Fibroblast of mammary gland (primary cell): ENCODE measurements at regions not wholly inside any gene's neighbourhood (a gene's known extent, or its start where the extent isn't known, plus 50 kb on each side); places are given as distances from the start of the nearest gene placed in this dataset.

Source experiments
- DNase-seq: peaks from one replicate; pipeline ENCODE4 v3.0.0-alpha.2; 2010; ENCODE audit warnings: low read depth
- H3K4me3 ChIP-seq: 2 replicates; pipeline ENCODE4 v1.5.1; 2011; ENCODE audit warnings: low read depth, mild to moderate bottlenecking, low read length, moderate library complexity; ENCODE audit not compliant: control insufficient read depth
- CTCF ChIP-seq: conservative IDR thresholded peaks from 2 replicates; pipeline ENCODE4 v1.5.1; 2011; ENCODE audit warnings: low read depth, low read length, inconsistent platforms; ENCODE audit not compliant: control insufficient read depth, insufficient read depth

GRCh38 chr13:90107661-90108060 is 1239.8 kb upstream of the MIR17HG start:
- H3K4me3 ChIP-seq = no peak overlapping the region
- DNase-seq = no peak
- no peak for TF ChIP-seq CTCF

GRCh38 chr13:90108547-90108946 is 1238.9 kb upstream of the MIR17HG start:
- no peak for TF ChIP-seq CTCF
- no peak for DNase-seq
- no peak overlapping the region for H3K4me3 ChIP-seq

- H3K4me3 ChIP-seq = no peak overlapping the region
- DNase-seq = no peak
- no peak for TF ChIP-seq CTCF
Measured at GRCh38 chr13:90116121-90116520, 1231.4 kb upstream of the MIR17HG start.

GRCh38 chr13:90118467-90119071 is 1228.9 kb upstream of the MIR17HG start:
- H3K4me3 ChIP-seq = no peak overlapping the region
- no peak for DNase-seq
- TF ChIP-seq CTCF = no peak

GRCh38 chr13:90120026-90120425 is 1227.5 kb upstream of the MIR17HG start:
- no peak for DNase-seq
- TF ChIP-seq CTCF = no peak
- no peak overlapping the region for H3K4me3 ChIP-seq

- no peak for TF ChIP-seq CTCF
- no peak overlapping the region for H3K4me3 ChIP-seq
- DNase-seq = no peak
Measured at GRCh38 chr13:90121784-90122183, 1225.7 kb upstream of the MIR17HG start.

- TF ChIP-seq CTCF = no peak
- no peak overlapping the region for H3K4me3 ChIP-seq
- no peak for DNase-seq
Measured at GRCh38 chr13:90122531-90122930, 1225.0 kb upstream of the MIR17HG start.
